WI38 (cell line): ENCODE measurements at regions not wholly inside any gene's neighbourhood (a gene's known extent, or its start where the extent isn't known, plus 50 kb on each side); places are given as distances from the start of the nearest gene placed in this dataset.

ENCODE experiments used
- H3K4me3 ChIP-seq: 2 replicates; pipeline ENCODE4 v1.5.1; 2011; ENCODE audit warnings: low read depth, mild to moderate bottlenecking, control low read depth, low read length
- TF ChIP-seq, protein P1 (sequence below): IDR thresholded peaks from 2 replicates; pipeline ENCODE4 v1.5.1; 2012; ENCODE audit warnings: low read depth, mild to moderate bottlenecking, control low read depth, low read length

GRCh38 chr15:62287066-62287857 lies 122.2 kb upstream of the C2CD4B start:
- TF ChIP-seq, protein P1, sequence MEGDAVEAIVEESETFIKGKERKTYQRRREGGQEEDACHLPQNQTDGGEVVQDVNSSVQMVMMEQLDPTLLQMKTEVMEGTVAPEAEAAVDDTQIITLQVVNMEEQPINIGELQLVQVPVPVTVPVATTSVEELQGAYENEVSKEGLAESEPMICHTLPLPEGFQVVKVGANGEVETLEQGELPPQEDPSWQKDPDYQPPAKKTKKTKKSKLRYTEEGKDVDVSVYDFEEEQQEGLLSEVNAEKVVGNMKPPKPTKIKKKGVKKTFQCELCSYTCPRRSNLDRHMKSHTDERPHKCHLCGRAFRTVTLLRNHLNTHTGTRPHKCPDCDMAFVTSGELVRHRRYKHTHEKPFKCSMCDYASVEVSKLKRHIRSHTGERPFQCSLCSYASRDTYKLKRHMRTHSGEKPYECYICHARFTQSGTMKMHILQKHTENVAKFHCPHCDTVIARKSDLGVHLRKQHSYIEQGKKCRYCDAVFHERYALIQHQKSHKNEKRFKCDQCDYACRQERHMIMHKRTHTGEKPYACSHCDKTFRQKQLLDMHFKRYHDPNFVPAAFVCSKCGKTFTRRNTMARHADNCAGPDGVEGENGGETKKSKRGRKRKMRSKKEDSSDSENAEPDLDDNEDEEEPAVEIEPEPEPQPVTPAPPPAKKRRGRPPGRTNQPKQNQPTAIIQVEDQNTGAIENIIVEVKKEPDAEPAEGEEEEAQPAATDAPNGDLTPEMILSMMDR, result no peak
- no peak overlapping the region for H3K4me3 ChIP-seq

- TF ChIP-seq, protein P1, result no peak
- H3K4me3 ChIP-seq, result no peak overlapping the region
Measured at GRCh38 chr15:62288361-62289017, 123.4 kb upstream of the C2CD4B start.

DNA sequence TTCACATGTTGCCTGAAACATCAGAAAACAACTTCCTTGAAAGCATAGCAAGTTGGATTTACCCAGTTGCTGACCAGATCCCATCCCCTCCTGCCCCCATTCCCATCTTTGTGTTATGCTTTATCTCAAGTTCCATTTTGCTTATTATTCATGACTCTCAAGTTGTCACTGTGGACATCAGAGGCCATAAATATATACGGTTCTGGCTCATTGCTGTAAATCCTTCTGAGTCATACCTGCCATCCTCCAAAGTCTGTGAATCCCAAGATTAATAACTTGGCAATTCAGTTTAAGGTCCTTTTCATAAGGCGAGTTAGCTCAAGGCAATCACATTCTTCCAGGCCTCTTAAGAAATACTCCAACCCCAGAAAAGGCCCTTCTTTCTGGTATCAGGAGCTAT lies 126.2 kb upstream of the C2CD4B start:
- no peak overlapping the region for H3K4me3 ChIP-seq
- TF ChIP-seq, protein P1, result no peak

DNA sequence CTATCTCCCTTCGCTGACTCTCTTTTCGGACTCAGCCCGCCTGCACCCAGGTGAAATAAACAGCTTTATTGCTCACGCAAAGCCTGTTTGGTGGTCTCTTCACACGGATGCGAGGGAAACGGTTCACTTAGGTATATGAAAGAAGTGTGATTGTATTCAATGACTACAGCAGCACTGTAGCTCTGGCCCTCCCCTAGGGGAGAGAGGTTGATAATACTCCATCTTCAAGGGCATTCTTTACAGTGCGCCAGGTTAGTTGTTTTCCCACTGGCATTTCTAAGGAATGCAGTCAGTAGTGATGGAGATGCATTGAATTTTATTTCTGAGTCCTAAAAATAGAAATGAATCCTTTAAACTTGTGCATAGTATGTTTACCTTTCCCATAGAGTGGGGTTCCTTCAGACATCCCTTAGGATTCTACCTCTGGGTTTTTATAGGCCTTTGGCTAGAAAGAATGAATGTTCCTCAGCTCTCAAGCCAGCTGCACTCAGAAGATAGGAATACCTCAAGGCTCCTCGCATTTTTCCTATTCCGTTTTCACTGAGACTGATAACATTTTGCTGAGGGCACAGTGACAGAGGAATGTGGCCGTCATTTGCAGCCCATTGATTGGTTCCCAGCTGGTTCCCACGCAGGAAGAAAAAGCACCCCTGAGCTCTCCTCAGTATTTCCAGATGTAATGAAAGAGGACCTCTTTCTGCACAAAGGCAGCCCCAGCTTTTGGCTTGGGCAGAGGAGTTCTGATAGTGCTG lies 131.8 kb upstream of the C2CD4B start:
- no peak overlapping the region for H3K4me3 ChIP-seq

GRCh38 chr15:62297522-62297921 lies 132.4 kb upstream of the C2CD4B start:
- H3K4me3 ChIP-seq, result no peak overlapping the region
- TF ChIP-seq, protein P1, result no peak

More for the DNA sequence above, 131.8 kb upstream of the C2CD4B start:
- TF ChIP-seq, protein P1, result no peak

- TF ChIP-seq, protein P1, result no peak
- no peak overlapping the region for H3K4me3 ChIP-seq
Measured at GRCh38 chr15:62297933-62298332, 132.8 kb upstream of the C2CD4B start.
